Kidney epithelial cell (primary cell): ENCODE measurements at regions not wholly inside any gene's neighbourhood (a gene's known extent, or its start where the extent isn't known, plus 50 kb on each side); places are given as distances from the start of the nearest gene placed in this dataset.

Source experiments
- DNase-seq: peaks from one replicate; pipeline ENCODE4 v3.0.0-alpha.2; 2010; ENCODE audit warnings: low read depth
- H3K27me3 ChIP-seq: 2 replicates; pipeline ENCODE4 v1.6.0; 2011; ENCODE audit warnings: low read length; ENCODE audit not compliant: control insufficient read depth, insufficient read depth
- H3K36me3 ChIP-seq: 2 replicates; pipeline ENCODE4 v1.5.1; 2011; ENCODE audit warnings: low read length; ENCODE audit not compliant: control insufficient read depth, insufficient read depth
- H3K4me3 ChIP-seq: 2 replicates; pipeline ENCODE4 v1.5.1; 2011; ENCODE audit warnings: low read depth, mild to moderate bottlenecking, control low read depth, low read length
- CTCF ChIP-seq: IDR thresholded peaks from 2 replicates; pipeline ENCODE4 v1.5.1; 2011; ENCODE audit warnings: mild to moderate bottlenecking, moderate library complexity, low read length, control low read depth, inconsistent platforms; ENCODE audit not compliant: insufficient read depth, poor library complexity, severe bottlenecking

GRCh38 chr2:8457699-8458502, 224.0 kb upstream of the ID2 start:
- H3K36me3 ChIP-seq, result no peaks in the 10 kb centered on the region
- H3K4me3 ChIP-seq, result no peak overlapping the region

GRCh38 chr2:8458503-8459459, 223.1 kb upstream of the ID2 start:
- no peak overlapping the region for H3K4me3 ChIP-seq
- no peak for DNase-seq
- H3K36me3 ChIP-seq, result no peaks in the 10 kb centered on the region
- no peak for TF ChIP-seq CTCF
- peaks cover 14% of the 10 kb centered on the region for H3K27me3 ChIP-seq

More at GRCh38 chr2:8457699-8458502, 224.0 kb upstream of the ID2 start:
- peaks cover 12% of the 10 kb centered on the region for H3K27me3 ChIP-seq
- no peak for TF ChIP-seq CTCF
- DNase-seq, result no peak

GRCh38 chr2:8459474-8459873, 222.4 kb upstream of the ID2 start:
- no peak for TF ChIP-seq CTCF

GRCh38 chr2:8461341-8461740, 220.5 kb upstream of the ID2 start:
- DNase-seq, result no peak

More at GRCh38 chr2:8459474-8459873, 222.4 kb upstream of the ID2 start:
- Histone ChIP-seq H3K27me3 (peaks cover 14% of the 10 kb centered on the region), H3K36me3 (no peaks in the 10 kb centered on the region), H3K4me3 (no peak overlapping the region)
- no peak for DNase-seq

GRCh38 chr2:8462280-8462679, 219.6 kb upstream of the ID2 start:
- no peak for TF ChIP-seq CTCF
- DNase-seq, result no peak
- H3K27me3 ChIP-seq, result peaks cover 5% of the 10 kb centered on the region

More at GRCh38 chr2:8461341-8461740, 220.5 kb upstream of the ID2 start:
- TF ChIP-seq CTCF, result no peak
- no peaks in the 10 kb centered on the region for H3K36me3 ChIP-seq
- no peak overlapping the region for H3K4me3 ChIP-seq
- H3K27me3 ChIP-seq, result peaks cover 13% of the 10 kb centered on the region

More at GRCh38 chr2:8462280-8462679, 219.6 kb upstream of the ID2 start:
- H3K4me3 ChIP-seq, result no peak overlapping the region
- H3K36me3 ChIP-seq, result no peaks in the 10 kb centered on the region
